ENCODE measurements at regions not wholly inside any gene's neighbourhood (a gene's known extent, or its start where the extent isn't known, plus 50 kb on each side); places are given as distances from the start of the nearest gene placed in this dataset.

DNA sequence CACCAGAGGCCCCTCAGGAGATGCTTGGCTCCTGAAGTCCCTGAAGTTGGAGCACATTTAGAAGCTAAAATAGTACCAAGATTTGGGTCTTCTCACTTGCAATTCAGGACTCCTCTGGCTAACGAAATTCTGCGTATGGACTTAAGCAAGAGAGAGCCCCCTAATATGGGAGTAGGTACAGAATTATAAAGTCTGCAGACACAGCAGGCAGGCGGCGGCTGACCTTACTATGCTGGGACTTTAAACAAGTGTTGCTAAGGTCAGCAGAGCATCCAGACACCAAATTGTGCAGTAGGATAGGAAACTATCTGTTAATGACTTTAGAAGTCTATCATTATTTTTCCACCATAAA, 104.5 kb upstream of the PDE4B start:
- DNase-seq, result no peak

DNA sequence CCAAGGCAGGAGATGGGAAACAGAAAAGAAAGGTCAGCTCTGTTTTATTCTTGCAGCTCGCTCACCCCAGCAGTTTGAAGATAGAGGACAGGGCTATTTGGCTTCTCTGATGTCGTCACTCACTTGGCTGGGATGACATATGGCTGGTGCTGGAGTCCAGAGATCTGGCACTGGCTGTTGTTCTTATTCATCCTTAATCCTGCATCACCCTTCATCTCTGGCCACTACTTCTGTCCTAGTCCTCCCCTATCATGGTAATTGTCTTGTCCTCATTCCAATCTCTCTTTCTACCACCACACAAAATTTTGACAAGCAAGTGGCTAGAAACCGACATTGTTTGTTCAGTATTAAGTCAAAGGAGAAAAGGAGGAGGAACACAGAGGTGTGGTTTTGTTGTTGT, 103.8 kb upstream of the PDE4B start:
- DNase-seq, result no peak

DNA sequence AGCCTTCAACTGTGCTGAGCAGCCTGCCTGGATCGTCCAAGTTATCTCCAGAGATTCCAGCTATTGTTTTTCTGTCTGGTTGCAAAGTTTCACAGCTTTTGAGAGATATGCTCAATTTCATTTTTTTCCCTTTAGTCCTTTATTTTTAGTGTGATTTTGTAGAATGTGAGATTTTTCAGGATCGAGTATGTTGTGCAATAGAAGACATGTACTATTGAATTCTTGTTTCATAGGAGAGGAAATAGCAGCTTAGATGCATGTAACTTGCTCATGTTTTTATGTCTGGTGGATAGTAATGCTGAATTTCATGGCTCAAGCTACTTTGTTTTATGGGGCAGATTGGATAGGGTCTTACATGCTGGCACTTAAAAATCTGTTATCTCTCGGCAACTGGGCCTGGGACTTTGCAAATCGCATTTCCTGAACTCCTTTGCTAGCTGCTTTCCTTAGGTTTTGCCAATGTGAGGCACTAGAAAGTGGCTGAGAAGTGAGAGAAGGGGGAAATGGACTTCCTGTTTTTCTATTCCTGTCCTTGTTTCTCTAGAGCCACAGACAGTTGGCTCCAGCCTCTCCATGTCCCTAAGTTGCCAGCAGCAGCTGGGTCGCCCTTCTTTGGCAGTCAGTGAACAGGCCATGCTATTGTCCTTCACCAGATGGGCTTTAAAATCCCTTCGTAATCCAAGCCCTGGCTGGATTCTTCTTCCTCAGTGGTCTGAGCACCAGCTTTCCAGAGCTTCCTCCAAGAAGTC, 101.4 kb upstream of the PDE4B start:
- peak; percentile 20 for DNase-seq

DNA sequence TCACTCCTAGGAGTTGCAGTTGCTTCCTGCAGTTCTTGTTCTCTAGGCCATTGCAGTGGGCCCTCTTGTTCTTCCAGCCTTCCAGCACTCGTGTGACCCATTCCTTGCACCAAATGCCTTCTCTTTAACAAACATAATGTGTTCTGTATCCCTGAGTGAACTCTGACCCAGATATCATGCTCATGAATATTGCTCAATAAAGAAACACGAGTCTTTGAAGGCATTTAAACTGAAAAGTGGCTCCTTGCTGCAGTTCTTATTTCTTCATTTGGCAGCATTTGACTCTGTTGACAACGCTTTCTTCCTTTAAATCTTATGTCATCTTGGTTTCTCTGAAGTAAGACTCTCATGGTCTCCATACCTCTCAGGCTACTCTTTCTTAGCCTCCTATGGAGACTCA, 100.7 kb upstream of the PDE4B start:
- peak; percentile 43 for DNase-seq

DNA sequence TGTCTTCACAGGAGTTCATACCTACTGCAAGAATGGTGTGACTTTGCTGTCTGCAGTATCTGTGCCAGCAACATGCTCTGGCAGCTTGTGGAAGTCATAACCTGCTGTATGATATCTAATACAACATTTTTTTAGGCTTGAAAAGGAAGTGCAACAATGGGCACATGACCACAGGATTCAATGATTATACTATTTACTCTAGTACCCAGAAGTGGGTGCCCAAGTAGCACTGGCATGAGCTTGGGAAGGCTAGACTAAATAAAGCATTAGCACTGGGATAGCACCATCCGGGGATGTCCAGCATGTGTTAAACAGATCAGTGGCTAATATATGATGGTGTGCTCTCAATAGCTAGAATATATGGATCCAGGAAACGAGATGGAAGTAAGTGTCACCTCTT, 98.6 kb upstream of the PDE4B start:
- DNase-seq, result no peak

DNA sequence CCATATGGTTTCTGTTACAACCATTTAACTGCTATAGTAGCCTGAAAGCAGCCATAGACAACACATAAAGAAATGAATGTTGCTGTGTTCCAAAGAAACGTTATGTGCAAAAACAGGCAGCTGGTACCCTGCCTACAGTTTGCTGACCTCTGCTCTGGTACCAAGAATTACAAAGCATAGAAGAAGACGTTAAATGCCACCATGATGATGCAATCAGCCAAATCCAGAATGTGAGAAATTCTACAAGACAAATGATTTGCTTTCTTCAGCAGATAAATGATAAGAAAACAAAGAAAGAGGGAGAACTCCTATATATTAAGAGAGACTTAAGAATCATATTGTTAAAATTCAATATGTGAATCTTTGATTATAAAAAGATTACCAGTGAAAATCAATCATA, 97.8 kb upstream of the PDE4B start:
- no peak for DNase-seq

DNA sequence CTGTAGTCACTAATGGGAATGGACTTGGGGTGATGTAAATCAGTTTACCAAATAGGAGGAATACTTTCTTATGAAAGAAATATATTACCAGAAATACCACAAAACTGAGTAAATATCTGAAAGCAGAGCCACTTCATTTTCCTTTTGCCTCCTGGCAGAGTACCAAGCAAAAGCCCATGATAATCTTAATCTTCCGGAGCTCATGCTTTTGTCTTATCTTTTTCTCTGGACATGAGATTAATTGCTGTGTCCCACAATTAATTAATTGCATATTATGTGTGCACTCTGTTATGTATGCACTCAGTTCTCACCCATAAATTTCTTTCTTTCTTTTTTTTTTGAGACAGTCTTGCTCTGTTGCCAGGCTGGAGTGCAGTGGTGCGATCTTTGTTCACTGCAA, 94.1 kb upstream of the PDE4B start:
- DNase-seq, result no peak

DNA sequence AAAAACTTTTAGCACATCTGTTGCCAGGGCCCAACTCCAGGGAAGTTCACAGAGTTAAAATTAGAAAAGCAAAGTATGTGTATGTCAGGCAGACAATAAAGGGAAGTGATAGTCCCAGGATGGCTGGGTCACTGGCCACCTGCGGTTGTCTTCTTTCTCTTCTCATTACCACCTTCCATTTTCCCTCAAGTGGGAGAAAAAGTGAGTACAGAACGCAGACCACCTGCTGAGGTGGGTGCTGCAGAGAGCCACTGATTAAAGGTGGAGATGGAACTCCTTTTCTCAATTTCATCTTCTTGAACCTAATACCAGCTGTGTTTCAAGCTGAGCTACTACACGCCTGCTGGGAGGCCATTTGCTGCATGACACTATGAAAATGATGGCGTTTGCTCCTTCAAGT, 88.8 kb upstream of the PDE4B start:
- no peak for DNase-seq

DNA sequence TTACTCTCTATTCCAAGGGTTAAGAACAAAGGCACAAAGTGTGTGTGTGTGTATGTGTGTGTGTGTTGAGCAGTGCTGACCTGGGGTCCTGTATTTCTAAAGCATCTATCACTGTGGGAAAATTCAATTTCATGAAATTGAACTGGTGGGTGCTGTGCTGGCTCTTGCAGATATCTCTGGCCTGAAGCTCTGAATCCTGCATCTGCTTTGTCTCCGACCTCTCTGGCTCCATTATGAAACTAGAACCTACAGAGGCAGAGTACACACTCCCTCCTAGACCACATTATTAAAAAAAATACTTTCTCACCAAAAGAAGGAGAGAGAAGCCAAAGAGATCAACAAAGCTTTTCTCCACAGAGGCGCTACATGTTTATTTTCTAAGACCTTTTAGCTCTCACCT, 88.4 kb upstream of the PDE4B start:
- no peak for DNase-seq

DNA sequence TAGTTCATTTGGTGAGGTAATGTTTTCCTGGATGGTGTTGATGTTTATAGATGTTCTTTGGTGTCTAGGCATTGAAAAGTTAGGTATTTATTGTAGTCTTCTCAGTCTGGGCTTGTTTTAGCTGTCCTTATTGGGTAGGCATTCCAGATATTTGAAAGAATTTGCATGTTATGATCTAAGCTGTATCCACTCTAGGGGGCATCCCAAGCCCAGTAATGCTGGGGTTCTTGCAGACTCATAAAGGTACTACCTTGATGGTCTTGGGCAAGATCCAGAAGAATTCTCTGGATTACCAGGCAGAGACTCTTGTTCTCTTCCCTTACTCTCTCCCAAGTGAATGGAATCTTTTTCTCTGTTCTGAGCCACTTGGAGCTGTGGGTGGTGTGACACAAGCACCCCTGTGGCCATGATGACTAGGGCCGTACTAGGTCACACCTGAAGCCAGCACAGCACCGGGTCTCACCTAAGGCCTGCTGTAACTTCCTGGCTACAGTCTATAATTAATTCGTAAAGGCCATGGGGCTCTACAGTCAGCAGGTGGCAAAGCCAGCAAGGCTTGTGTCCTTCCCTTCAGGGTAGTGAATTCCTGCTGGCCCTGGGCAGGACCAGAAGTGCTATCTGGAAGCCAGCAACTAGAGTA, 74.8 kb upstream of the PDE4B start:
- DNase-seq, result no peak

DNA sequence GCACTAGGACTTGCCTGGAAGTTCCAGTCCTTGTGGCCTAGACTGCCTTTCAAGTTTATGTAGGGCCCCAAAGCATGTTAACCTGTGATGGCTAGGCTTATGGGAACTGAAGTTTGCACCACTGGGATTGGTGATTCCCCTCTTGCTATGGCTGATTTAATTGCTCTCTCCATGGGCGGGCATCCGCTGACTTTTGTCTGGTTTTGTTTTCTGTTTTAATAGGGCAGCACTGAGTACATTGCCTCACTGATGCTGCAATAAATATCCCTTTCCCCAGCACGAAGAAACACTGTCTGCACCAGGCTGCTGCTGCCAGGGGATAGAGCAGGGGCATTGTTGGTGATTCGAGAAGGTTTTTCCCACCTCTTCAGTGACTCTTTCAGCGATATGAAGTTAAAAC, 73.3 kb upstream of the PDE4B start:
- peak; percentile 23 for DNase-seq

DNA sequence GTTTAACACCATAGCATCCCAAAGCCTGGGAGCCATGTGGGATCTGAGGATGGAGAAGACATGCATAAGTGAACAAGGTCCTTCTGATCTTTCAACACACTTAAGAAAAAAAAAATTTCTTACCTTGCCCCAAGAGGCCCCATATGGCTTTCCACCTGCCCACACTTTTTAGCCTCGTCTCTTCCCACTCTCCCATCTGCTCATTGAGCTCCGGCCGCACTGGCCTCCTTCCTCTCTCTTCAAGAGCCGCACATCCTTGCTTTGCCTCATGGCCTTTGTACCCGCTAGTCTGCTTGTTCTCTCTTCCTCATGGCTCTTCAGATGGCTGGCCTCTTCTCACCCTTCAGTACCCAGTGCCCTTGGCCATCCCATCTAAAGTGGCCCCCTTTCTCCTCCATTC, 70.2 kb upstream of the PDE4B start:
- no peak for DNase-seq

DNA sequence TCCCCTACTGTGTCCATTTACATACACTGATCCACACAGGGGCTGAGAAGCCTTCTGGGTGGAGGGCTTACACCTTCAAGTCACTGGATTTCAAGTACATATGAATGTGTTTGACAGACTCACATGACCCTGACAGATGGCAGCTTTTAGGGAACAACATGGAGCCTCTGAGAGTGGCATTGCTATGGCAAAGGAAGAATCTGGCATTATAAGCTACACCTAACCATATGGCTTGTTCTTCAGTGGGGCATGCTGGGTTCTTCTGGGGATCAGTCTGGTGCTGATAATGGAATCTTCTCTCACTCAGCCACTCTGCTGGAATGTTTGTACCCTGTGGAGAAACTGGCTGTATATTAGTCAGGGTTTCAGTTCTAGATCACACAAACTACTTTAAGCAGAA, 68.5 kb upstream of the PDE4B start:
- DNase-seq, result no peak

DNA sequence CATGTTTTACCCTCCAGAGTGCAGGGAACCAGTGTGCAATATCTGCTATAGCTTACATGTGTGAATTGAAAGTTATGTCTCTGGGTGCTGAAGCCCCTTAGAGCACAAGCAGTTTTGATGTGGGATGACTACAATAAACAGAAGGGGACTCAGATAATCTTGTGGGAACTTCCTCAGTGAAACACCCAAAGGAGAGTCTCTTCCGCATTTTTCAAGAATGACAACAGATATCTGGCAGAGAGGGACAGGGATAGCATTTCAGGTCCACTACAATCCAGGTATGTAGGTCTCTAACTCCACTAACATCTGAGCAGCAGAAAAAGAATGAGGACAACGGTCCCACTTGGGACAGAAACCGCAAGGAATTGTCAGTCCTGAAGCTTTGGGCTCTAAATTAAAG, 67.6 kb upstream of the PDE4B start:
- no peak for DNase-seq

DNA sequence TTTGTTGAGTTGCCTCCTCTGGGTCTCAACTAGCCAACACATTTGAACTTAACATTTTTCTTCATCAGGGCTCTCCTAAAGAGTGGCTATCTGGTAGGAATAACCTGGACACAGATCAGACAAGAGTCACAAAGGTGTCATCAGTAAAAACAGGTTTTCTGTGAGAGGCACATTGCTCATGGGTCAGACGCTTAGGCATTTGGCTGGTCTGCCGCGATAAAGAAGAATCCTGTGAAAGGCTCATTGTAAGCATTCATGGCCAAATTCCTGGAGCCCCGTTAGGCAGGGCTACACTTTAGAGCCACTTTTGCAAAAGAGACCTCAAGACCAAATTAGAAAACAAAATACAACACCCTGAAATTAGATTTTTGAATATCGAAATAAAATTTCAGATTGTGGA, 64.2 kb upstream of the PDE4B start:
- DNase-seq, result no peak

DNA sequence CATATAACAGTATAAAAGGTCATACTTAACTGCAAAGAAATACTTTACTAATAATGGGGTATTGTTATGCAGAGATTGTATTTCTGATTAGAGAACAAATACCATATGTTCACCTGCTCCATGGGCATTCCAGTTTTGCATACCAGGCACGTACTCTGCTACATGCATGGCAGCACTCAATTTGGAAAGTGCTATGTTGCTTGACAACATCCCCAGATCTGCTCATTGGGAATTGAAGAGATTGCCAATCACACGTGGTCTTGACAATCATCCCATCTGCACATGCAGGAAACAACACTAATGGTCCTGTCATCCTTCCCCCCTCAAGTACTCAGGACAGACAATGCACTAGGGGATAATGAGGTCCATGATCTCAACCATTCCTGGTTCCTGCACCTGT, 63.4 kb upstream of the PDE4B start:
- DNase-seq, result no peak

DNA sequence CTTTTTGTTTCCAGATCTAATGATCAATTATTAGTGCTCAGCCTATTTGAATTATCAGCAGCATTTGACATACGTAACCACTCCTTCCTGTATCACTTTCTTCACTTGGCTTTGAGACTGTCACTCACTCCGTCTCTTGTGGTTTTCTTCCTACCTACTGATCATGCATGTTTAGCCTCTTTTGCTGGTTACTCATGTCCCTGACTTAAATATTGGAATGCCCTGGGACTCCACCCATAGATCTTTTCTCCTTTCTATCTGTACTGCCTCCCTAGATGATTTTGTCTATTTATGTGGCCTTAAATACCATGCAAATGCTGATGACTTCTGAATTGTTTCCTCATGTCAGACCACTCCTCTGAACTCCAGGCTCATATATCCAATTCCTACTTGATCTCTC, 57.7 kb upstream of the PDE4B start:
- DNase-seq, result no peak

DNA sequence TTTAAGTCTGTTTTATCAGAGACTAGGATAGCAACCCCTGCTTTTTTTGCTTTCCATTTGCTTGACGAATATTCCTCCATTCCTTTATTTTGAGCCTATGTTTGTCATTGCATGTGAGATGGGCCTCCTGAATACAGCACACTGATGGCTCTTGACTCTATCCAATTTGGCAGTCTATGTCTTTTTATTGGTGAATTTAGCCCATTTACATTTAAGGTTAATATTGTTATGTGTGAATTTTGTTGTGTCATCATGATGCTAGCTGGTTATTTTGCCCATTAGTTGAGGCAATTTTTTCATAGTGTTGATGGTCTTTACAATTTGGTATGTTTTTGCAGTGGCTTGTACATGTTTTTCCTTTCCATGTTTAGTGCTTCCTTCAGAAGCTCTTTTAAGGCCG, 50.7 kb upstream of the PDE4B start:
- no peak for DNase-seq

Data from inflammatory macrophage treated with lipopolysaccharide for 4 hours (primary cell).